Gastroesophageal sphincter (tissue), 3 donors: ENCODE measurements at regions not wholly inside any gene's neighbourhood (a gene's known extent, or its start where the extent isn't known, plus 50 kb on each side); places are given as distances from the start of the nearest gene placed in this dataset.

Experiments
- CTCF ChIP-seq, 4 experiments: fragments of 200-600 bp in 2 of 4; fragments of 450-650 bp in 2 of 4; sonication (generic) in 1 of 4; IDR thresholded peaks; one replicate each; pipeline ENCODE4 v1.5.1; 2017 to 2019; ENCODE audit warnings: antibody characterized with exemption in 4 of 4, mild to moderate bottlenecking in 2 of 4, moderate library complexity in 2 of 4
- EP300 ChIP-seq: sonication (generic); formaldehyde crosslinking; IDR thresholded peaks from one replicate; pipeline ENCODE4 v1.6.1; 2017; ENCODE audit warnings: antibody characterized with exemption, mild to moderate bottlenecking
- POLR2A ChIP-seq, 2 donors: fragments of 450-650 bp; IDR thresholded peaks; one replicate each; pipeline ENCODE4 v1.6.1; 2017; ENCODE audit warnings: antibody characterized with exemption in 2 of 2, mild to moderate bottlenecking in 2 of 2, moderate library complexity in 1 of 2
- POLR2AphosphoS5 ChIP-seq: sonication (generic); formaldehyde crosslinking; IDR thresholded peaks from one replicate; pipeline ENCODE4 v1.6.1; 2017; ENCODE audit warnings: antibody characterized with exemption

GRCh38 chr2:861655-862354 is 88.8 kb upstream of the SNTG2 start:
- TF ChIP-seq POLR2AphosphoS5 (no peak), CTCF (IDR thresholded peaks at IDR 0.05) (no peak), POLR2A (IDR thresholded peaks at IDR 0.05) (no peak), EP300 (no peak)
